ENCODE measurements at regions not wholly inside any gene's neighbourhood (a gene's known extent, or its start where the extent isn't known, plus 50 kb on each side); places are given as distances from the start of the nearest gene placed in this dataset.

DNA sequence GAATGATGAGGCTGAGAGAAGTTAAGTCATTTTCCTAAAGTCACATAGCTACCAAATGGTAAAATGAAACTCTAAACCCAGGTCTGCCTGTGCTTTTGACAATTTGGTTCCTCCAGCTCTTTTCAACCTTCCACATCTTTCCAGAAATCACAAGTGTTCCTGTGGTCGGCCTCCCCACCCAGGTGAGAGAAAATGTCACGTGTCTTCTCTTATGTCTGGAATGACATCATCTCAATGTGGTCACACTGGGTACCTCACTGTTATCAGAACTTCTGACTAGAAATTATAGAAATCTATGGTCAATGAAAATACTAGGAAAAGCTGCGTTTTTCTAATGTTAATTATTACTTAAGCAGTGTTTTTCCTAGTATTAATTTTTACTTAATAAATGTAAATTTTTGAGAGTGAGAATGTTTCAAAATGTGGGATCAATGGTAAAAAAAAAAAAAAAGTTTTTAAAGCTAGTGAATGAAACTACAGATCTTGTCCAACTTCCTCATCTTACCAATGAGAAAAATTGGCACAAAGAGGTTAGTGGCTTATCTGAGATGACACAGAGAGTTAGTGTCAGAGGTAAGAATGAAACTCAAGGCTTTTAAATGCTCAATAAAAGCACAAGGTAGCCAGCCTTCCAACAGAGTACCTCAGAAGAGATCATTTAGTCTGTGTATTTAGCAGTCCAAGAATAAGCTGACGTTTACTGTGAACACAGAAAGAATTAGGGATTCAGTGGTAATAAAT lies 228.7 kb upstream of the NR4A3 start:
- TF ChIP-seq CTCF (IDR thresholded peaks at IDR 0.05) = no peak
- no peak for TF ChIP-seq POLR2A (IDR thresholded peaks at IDR 0.05)

Data from uterus (tissue), 2 donors.